A673 (cell line): ENCODE measurements at regions not wholly inside any gene's neighbourhood (a gene's known extent, or its start where the extent isn't known, plus 50 kb on each side); places are given as distances from the start of the nearest gene placed in this dataset.

Experiments used
- CTCF ChIP-seq: fragments of 300-800, 200-600 bp; sonication (generic); conservative IDR thresholded peaks from 2 replicates; pipeline ENCODE4 v1.5.1; 2017; ENCODE audit warnings: low read depth, mild to moderate bottlenecking, antibody characterized with exemption, low read length, moderate library complexity, mixed read lengths
- EZH2 ChIP-seq: fragments of 200-600 bp; sonication (generic); IDR thresholded peaks from 2 replicates; pipeline ENCODE4 v1.6.1; 2017; ENCODE audit warnings: borderline replicate concordance, low read depth, mild to moderate bottlenecking, mixed read lengths, antibody characterized with exemption, low read length; ENCODE audit not compliant: poor library complexity, severe bottlenecking

- no peak for TF ChIP-seq CTCF
- TF ChIP-seq EZH2, result no peak
These were observed 914.2 kb downstream of the FAM181B start for GRCh38 chr11:81819462-81819861.
